HCT116 (cell line): ENCODE measurements at regions not wholly inside any gene's neighbourhood (a gene's known extent, or its start where the extent isn't known, plus 50 kb on each side); places are given as distances from the start of the nearest gene placed in this dataset.

Source experiments
- CTCF ChIP-seq, 3 experiments: fragments of 200-600 bp in 1 of 3; sonication (generic) in 1 of 3; IDR thresholded peaks in 2 of 3; conservative IDR thresholded peaks in 1 of 3; 2 replicates each; pipeline ENCODE4 v1.5.1; 2012 to 2017; ENCODE audit warnings: low read depth in 2 of 3, low read length in 2 of 3, antibody characterized with exemption in 1 of 3, borderline replicate concordance in 1 of 3, control low read depth in 1 of 3, mild to moderate bottlenecking in 1 of 3, mixed read lengths in 1 of 3, mixed run types in 1 of 3, moderate library complexity in 1 of 3; ENCODE audit not compliant: insufficient read depth in 1 of 3
- EGR1 ChIP-seq: IDR thresholded peaks from 2 replicates; pipeline ENCODE4 v1.6.1; 2012; ENCODE audit warnings: low read depth
- EZH2 ChIP-seq: fragments of 200-600 bp; sonication (generic); IDR thresholded peaks from 2 replicates; pipeline ENCODE4 v1.6.1; 2017; ENCODE audit warnings: antibody characterized with exemption, mixed run types
- POLR2AphosphoS5 ChIP-seq: IDR thresholded peaks from 2 replicates; pipeline ENCODE4 v1.6.1; 2011; ENCODE audit warnings: mild to moderate bottlenecking, low read depth, low read length, moderate library complexity
- REST ChIP-seq: IDR thresholded peaks from 2 replicates; pipeline ENCODE4 v1.6.1; 2012; ENCODE audit warnings: low read depth
- SIN3A ChIP-seq: IDR thresholded peaks from 2 replicates; pipeline ENCODE4 v1.6.1; 2012; ENCODE audit warnings: low read depth
- YY1 ChIP-seq: IDR thresholded peaks from 2 replicates; pipeline ENCODE4 v1.6.1; 2011; ENCODE audit warnings: low read length, low read depth, moderate library complexity, mild to moderate bottlenecking; ENCODE audit not compliant: insufficient replicate concordance; ENCODE audit errors: extremely low read depth
- TF ChIP-seq, protein P1 (sequence below): IDR thresholded peaks from 2 replicates; pipeline ENCODE4 v1.6.1; 2011; ENCODE audit warnings: mild to moderate bottlenecking, low read length, moderate library complexity; ENCODE audit not compliant: insufficient replicate concordance; ENCODE audit errors: extremely low read depth

DNA sequence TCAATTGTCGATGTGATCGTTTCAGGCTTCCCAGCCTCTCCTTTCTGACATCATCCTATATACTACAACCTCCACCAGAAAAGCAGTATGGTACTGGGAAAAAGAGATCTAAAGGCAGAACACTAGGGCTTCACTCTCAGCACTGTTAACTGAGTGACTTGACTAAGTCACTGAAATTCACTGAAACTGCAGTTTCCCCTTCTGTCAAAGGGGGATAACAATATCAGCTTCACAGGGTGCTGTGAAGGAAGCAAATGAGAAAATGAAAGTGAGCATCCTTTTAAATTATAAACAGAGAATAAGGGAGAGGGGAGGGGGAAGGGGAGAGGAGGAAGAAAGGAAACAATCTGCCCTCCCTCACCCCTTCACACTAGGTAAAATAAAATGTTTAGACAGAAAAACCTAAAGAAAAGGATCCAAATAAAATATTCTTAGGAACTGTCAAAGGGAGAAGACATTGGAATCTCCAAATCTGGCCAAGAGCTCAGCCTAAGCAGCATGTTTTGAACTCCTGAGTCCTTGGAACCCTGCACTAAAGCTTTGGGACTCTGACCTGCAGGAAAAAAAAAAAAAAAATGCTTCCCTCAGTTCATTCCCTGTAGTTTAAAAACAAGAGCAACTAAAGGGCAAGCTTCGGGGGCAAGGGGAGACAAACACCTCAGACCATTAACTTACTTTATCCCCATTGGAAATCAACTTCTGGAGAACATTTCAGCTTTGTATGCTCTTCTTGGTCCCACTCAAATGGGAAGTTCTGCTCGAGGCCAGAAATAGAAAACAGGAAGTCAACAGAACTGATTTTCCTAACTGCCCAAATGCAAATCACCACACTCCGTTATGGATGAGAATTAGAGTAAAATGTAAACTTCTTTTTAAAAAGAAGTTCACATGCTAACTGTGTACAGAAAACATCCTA lies 178.3 kb downstream of the DEPDC1B start:
- TF ChIP-seq REST (no peak), SIN3A (no peak), CTCF (IDR thresholded peaks at IDR 0.05 in 2 of 3, conservative IDR thresholded peaks at IDR 0.05 in 1 of 3; ENCODE audit: borderline replicate concordance in 1 of 3, insufficient read depth in 1 of 3, low read depth in 2 of 3, low read length in 2 of 3) (no peak), EGR1 (no peak), YY1 (no peak), EZH2 (no peak), POLR2AphosphoS5 (no peak)
- TF ChIP-seq, protein P1, sequence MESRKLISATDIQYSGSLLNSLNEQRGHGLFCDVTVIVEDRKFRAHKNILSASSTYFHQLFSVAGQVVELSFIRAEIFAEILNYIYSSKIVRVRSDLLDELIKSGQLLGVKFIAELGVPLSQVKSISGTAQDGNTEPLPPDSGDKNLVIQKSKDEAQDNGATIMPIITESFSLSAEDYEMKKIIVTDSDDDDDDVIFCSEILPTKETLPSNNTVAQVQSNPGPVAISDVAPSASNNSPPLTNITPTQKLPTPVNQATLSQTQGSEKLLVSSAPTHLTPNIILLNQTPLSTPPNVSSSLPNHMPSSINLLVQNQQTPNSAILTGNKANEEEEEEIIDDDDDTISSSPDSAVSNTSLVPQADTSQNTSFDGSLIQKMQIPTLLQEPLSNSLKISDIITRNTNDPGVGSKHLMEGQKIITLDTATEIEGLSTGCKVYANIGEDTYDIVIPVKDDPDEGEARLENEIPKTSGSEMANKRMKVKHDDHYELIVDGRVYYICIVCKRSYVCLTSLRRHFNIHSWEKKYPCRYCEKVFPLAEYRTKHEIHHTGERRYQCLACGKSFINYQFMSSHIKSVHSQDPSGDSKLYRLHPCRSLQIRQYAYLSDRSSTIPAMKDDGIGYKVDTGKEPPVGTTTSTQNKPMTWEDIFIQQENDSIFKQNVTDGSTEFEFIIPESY, result no peak
